ENCODE measurements at regions not wholly inside any gene's neighbourhood (a gene's known extent, or its start where the extent isn't known, plus 50 kb on each side); places are given as distances from the start of the nearest gene placed in this dataset.

DNA sequence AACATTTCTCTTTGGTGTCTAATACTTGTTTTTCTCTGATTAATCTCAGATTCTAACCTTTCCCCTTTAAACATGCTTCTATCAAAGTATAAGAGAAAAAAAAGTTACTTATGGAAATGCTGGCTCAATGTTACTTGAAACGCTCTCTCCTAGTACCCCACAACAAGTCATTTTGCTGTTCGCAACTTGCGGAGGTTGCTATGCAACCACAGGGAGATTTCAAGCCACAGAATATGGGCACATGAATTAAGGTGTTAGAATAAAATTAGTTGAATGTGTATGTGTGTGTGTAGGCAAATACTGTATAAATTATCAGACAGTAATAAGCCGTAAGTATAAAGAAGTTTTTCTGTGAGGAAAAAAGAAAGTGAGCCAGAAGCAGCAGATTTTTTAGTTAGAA is 80.6 kb downstream of the CCDC59 start:
- in situ Hi-C loops (cut with MboI; ENCODE audit: low sequenced_read_pairs in 4 of 4), result no loop called here
- Histone ChIP-seq H3K9me3 (no peaks in the 10 kb centered on the region), H3K4me3 (no peak overlapping the region), H3K27ac (no peak overlapping the region), H3K27me3 (no peaks in the 10 kb centered on the region), H3K4me1 (no peaks in the 10 kb centered on the region), H3K36me3 (no peaks in the 10 kb centered on the region)
- intact Hi-C loops (cut with DNase I; ENCODE audit: low total_unique reads), result no loop called here
- ATAC-seq, result no peak
- no peak for DNase-seq
- TF ChIP-seq, protein P1, sequence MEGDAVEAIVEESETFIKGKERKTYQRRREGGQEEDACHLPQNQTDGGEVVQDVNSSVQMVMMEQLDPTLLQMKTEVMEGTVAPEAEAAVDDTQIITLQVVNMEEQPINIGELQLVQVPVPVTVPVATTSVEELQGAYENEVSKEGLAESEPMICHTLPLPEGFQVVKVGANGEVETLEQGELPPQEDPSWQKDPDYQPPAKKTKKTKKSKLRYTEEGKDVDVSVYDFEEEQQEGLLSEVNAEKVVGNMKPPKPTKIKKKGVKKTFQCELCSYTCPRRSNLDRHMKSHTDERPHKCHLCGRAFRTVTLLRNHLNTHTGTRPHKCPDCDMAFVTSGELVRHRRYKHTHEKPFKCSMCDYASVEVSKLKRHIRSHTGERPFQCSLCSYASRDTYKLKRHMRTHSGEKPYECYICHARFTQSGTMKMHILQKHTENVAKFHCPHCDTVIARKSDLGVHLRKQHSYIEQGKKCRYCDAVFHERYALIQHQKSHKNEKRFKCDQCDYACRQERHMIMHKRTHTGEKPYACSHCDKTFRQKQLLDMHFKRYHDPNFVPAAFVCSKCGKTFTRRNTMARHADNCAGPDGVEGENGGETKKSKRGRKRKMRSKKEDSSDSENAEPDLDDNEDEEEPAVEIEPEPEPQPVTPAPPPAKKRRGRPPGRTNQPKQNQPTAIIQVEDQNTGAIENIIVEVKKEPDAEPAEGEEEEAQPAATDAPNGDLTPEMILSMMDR (IDR thresholded peaks at IDR 0.05 in 4 of 5, conservative IDR thresholded peaks at IDR 0.05 in 1 of 5), result no peak
- TF ChIP-seq POLR2A (IDR thresholded peaks at IDR 0.05), result no peak

DNA sequence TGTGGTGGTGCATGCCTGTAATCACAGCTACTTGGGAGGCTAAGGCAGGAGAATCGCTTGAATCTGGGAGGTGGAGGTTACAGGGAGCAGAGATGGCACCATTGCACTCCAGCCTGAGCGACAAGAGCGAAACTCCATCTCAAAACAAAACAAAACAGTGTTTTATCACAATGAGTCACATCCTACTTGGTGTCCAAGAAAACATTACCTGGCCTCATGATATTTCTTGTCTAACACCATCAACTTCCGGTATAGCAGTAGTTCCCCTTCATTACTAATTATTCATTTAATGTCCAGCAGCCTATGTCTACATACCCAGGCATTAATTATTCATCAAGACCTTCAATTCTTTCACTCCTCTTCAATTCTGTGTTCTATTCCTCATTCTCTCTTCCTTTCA is 115.5 kb downstream of the CCDC59 start:
- ATAC-seq, result no peak
- H3K27ac ChIP-seq, result no peak overlapping the region
- no peak overlapping the region for H3K4me3 ChIP-seq
- no peak for DNase-seq
- H3K27me3 ChIP-seq, result no peaks in the 10 kb centered on the region
- no peaks in the 10 kb centered on the region for H3K36me3 ChIP-seq
- H3K9me3 ChIP-seq, result no peaks in the 10 kb centered on the region
- in situ Hi-C loops (cut with MboI; ENCODE audit: low sequenced_read_pairs in 4 of 4) (no loop called here), intact Hi-C loops (cut with DNase I; ENCODE audit: low total_unique reads) (no loop called here)
- TF ChIP-seq, protein P1 (IDR thresholded peaks at IDR 0.05 in 4 of 5, conservative IDR thresholded peaks at IDR 0.05 in 1 of 5), result no peak
- TF ChIP-seq POLR2A (IDR thresholded peaks at IDR 0.05), result no peak
- H3K4me1 ChIP-seq, result no peaks in the 10 kb centered on the region

GRCh38 chr12:82225871-82226270 is 132.3 kb downstream of the CCDC59 start:
- Histone ChIP-seq H3K9me3 (no peaks in the 10 kb centered on the region), H3K27me3 (no peaks in the 10 kb centered on the region), H3K4me3 (no peak overlapping the region), H3K4me1 (no peaks in the 10 kb centered on the region), H3K36me3 (no peaks in the 10 kb centered on the region), H3K27ac (no peak overlapping the region)
- TF ChIP-seq, protein P1 (IDR thresholded peaks at IDR 0.05 in 4 of 5, conservative IDR thresholded peaks at IDR 0.05 in 1 of 5), result no peak
- TF ChIP-seq POLR2A (IDR thresholded peaks at IDR 0.05), result no peak
- no peak for DNase-seq
- in situ Hi-C loops (cut with MboI; ENCODE audit: low sequenced_read_pairs in 4 of 4), result no loop called here
- ATAC-seq, result no peak
- intact Hi-C loops (cut with DNase I; ENCODE audit: low total_unique reads), result no loop called here

- Histone ChIP-seq H3K27me3 (no peaks in the 10 kb centered on the region), H3K9me3 (no peaks in the 10 kb centered on the region), H3K27ac (no peak overlapping the region), H3K4me3 (no peak overlapping the region), H3K4me1 (no peaks in the 10 kb centered on the region), H3K36me3 (no peaks in the 10 kb centered on the region)
- in situ Hi-C loops (cut with MboI; ENCODE audit: low sequenced_read_pairs in 4 of 4) (no loop called here), intact Hi-C loops (cut with DNase I; ENCODE audit: low total_unique reads) (no loop called here)
- DNase-seq (no peak), ATAC-seq (no peak)
- no peak for TF ChIP-seq POLR2A (IDR thresholded peaks at IDR 0.05)
- TF ChIP-seq, protein P1 (IDR thresholded peaks at IDR 0.05 in 4 of 5, conservative IDR thresholded peaks at IDR 0.05 in 1 of 5), result no peak
These were observed 134.8 kb downstream of the CCDC59 start for GRCh38 chr12:82223426-82223825.

- no peak for ATAC-seq
- no peaks in the 10 kb centered on the region for H3K4me1 ChIP-seq
- no peaks in the 10 kb centered on the region for H3K36me3 ChIP-seq
- no peak overlapping the region for H3K4me3 ChIP-seq
- no peaks in the 10 kb centered on the region for H3K9me3 ChIP-seq
- in situ Hi-C loops (cut with MboI; ENCODE audit: low sequenced_read_pairs in 4 of 4), result no loop called here
- H3K27me3 ChIP-seq, result no peaks in the 10 kb centered on the region
- DNase-seq, result no peak
- intact Hi-C loops (cut with DNase I; ENCODE audit: low total_unique reads), result no loop called here
- TF ChIP-seq, protein P1 (IDR thresholded peaks at IDR 0.05 in 4 of 5, conservative IDR thresholded peaks at IDR 0.05 in 1 of 5), result no peak
- no peak for TF ChIP-seq POLR2A (IDR thresholded peaks at IDR 0.05)
- no peak overlapping the region for H3K27ac ChIP-seq
These were observed 141.7 kb downstream of the CCDC59 start for GRCh38 chr12:82216475-82216874.

Data from gastrocnemius medialis (tissue), 4 donors.